ENCODE measurements at regions not wholly inside any gene's neighbourhood (a gene's known extent, or its start where the extent isn't known, plus 50 kb on each side); places are given as distances from the start of the nearest gene placed in this dataset.

DNA sequence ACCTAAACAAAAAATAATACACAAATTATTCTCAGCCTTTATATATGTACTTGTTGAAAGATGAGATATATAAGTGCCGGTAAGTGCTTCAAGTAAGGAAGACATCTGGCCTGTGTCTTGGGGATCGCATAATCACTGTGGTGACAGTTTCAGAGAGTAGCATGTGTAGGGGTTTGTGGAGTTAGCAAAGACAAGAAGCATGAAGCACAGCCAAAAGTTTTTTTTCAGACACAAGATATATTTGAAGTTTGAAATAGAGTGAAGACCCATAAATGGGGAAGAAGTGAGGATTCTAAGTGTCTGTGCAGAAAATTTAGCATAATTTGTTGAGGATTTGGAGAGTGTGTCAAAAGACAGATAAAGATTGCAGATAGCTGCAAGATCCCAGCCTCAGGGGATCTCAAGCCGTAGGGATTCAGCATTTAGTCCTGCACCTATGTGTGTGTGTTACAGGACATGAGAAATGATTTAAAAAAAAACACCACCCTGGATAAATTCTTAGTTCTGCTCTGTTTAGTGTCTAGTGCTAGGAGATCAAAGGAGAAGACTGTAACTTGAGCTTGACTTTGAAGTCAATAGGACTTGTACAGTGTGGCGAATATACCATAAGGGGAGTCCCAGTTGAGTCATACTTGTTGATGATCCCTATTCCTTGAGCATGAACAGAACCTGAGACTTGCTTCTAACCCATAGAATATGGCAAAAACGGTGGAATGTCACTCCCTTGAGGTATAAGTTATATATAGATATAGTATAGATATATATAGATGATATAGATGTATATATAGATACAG lies 123.9 kb upstream of the GRM7 start:
- H3K4me1 Mint-ChIP-seq: no peaks in the 10 kb centered on the region
- H3K9me3 Mint-ChIP-seq: peaks cover 2% of the 10 kb centered on the region
- no peak for DNase-seq (ENCODE audit: low read depth, low spot score)
- TF ChIP-seq, protein P1, sequence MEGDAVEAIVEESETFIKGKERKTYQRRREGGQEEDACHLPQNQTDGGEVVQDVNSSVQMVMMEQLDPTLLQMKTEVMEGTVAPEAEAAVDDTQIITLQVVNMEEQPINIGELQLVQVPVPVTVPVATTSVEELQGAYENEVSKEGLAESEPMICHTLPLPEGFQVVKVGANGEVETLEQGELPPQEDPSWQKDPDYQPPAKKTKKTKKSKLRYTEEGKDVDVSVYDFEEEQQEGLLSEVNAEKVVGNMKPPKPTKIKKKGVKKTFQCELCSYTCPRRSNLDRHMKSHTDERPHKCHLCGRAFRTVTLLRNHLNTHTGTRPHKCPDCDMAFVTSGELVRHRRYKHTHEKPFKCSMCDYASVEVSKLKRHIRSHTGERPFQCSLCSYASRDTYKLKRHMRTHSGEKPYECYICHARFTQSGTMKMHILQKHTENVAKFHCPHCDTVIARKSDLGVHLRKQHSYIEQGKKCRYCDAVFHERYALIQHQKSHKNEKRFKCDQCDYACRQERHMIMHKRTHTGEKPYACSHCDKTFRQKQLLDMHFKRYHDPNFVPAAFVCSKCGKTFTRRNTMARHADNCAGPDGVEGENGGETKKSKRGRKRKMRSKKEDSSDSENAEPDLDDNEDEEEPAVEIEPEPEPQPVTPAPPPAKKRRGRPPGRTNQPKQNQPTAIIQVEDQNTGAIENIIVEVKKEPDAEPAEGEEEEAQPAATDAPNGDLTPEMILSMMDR (conservative IDR thresholded peaks at IDR 0.05): no peak
- H3K4me3 Mint-ChIP-seq: no peak overlapping the region
- H3K27me3 Mint-ChIP-seq (ENCODE audit: low read depth): no peaks in the 10 kb centered on the region
- no peaks in the 10 kb centered on the region for H3K36me3 Mint-ChIP-seq (ENCODE audit: low read depth)
- no peak overlapping the region for H3K27ac Mint-ChIP-seq (ENCODE audit: unreplicated experiment)

DNA sequence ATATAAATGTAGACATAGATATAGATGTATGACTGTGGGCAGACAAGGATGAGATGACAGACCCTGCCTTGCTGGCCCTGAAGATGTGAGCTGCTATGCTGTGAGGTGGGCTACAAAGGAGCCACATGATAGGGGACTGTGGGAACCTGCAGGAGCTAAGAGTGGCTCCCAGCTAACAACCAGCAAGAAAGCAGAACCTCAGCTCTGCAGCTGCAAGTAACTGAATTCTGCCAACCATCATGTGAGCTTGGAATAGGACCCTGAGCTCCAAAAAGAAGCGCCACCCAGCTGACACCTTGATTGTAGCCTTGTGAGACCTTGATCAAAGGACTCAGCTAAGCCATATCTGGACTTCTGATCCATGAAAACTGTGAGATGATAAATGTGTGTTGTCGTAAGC lies 123.3 kb upstream of the GRM7 start:
- H3K27me3 Mint-ChIP-seq (ENCODE audit: low read depth): no peaks in the 10 kb centered on the region
- peaks cover 2% of the 10 kb centered on the region for H3K9me3 Mint-ChIP-seq
- H3K4me3 Mint-ChIP-seq: no peak overlapping the region
- TF ChIP-seq, protein P1 (conservative IDR thresholded peaks at IDR 0.05): no peak
- H3K36me3 Mint-ChIP-seq (ENCODE audit: low read depth): no peaks in the 10 kb centered on the region
- H3K4me1 Mint-ChIP-seq: peaks cover 3% of the 10 kb centered on the region
- no peak overlapping the region for H3K27ac Mint-ChIP-seq (ENCODE audit: unreplicated experiment)
- no peak for DNase-seq (ENCODE audit: low read depth, low spot score)

DNA sequence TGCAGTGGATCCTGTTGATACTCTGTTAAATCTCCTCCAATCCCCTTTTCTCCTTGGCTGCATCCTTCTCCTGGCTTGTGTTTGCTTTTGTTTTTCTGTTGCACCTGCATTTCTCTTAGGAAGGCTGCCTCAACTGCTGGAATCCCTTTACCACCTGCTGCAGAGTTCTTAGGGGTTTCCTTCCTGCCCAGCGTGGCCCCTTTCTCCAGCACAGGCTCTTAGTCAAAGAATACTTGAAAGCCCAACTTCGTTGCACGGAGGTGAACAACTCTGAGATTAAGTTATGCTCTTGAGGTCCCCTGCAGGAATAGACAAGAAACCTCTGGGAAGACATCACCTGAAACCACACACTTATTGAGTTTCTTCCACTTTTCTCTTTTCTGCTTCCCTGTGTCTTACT lies 121.6 kb upstream of the GRM7 start:
- peaks cover 15% of the 10 kb centered on the region for H3K4me1 Mint-ChIP-seq

DNA sequence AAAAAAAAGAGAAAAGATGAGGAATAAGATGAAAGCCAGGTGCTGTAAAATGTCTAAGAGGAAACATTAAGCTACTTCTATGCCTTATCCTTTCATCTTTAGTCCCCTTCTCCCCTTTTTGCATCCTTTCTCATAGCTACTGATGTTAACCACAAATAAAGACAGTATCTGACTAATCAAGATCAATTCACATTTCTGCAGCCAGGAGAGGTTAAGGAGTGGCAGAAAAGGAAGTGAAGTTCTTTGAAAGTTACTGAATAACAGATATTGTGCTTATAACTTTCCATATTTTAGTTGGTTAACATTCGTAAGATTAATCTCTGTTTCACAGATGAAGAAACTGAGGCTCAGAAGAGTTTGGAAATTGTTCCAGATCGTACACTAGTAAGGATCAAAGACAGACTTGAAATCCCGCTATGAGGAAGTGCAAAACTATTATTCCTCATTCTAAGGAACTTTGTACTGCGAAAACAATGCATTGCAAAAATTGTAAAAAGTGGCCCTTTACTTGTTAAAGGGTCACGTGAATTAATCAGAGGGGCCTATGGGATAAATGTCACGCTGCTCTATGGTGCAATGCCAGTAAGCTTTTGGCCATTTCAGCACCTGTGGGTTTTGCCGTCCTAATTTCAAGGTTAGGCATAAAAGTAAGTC lies 117.7 kb upstream of the GRM7 start:
- no peak for DNase-seq (ENCODE audit: low read depth, low spot score)
- Mint-ChIP-seq H3K27ac (ENCODE audit: unreplicated experiment) (no peak overlapping the region), H3K9me3 (no peaks in the 10 kb centered on the region), H3K4me1 (peaks cover 15% of the 10 kb centered on the region), H3K27me3 (ENCODE audit: low read depth) (no peaks in the 10 kb centered on the region), H3K36me3 (ENCODE audit: low read depth) (no peaks in the 10 kb centered on the region), H3K4me3 (no peak overlapping the region)
- TF ChIP-seq, protein P1 (conservative IDR thresholded peaks at IDR 0.05): no peak

More for the DNA sequence above, 121.6 kb upstream of the GRM7 start:
- DNase-seq (ENCODE audit: low read depth, low spot score): no peak
- TF ChIP-seq, protein P1 (conservative IDR thresholded peaks at IDR 0.05): no peak
- Mint-ChIP-seq H3K36me3 (ENCODE audit: low read depth) (no peaks in the 10 kb centered on the region), H3K27me3 (ENCODE audit: low read depth) (no peaks in the 10 kb centered on the region), H3K4me3 (no peak overlapping the region), H3K27ac (ENCODE audit: unreplicated experiment) (no peak overlapping the region), H3K9me3 (no peaks in the 10 kb centered on the region)

DNA sequence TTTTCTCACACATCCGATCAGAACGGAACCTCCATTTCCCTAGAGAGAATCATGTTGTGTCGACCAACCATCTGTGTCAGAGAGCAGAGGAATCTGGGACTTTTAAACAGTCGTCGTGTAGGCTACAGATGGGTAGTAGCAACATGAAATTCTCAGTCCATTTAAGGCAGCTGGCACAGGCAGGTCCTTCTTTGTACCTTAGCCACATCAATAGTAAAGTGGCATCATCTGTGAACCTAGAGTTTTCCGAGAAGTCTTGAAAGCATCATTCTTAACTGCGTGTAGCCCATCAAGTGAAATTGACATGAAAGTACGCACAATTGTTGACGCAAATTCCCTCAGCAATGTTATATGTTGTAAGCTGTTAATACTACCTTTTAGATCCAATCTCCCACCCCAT lies 114.5 kb upstream of the GRM7 start:
- H3K36me3 Mint-ChIP-seq (ENCODE audit: low read depth): no peaks in the 10 kb centered on the region
- TF ChIP-seq, protein P1 (conservative IDR thresholded peaks at IDR 0.05): no peak
- H3K27me3 Mint-ChIP-seq (ENCODE audit: low read depth): no peaks in the 10 kb centered on the region
- no peaks in the 10 kb centered on the region for H3K9me3 Mint-ChIP-seq
- no peak for DNase-seq (ENCODE audit: low read depth, low spot score)
- H3K4me1 Mint-ChIP-seq: peaks cover 15% of the 10 kb centered on the region
- no peak overlapping the region for H3K4me3 Mint-ChIP-seq
- no peak overlapping the region for H3K27ac Mint-ChIP-seq (ENCODE audit: unreplicated experiment)

Data from neural crest cell (in vitro differentiated cells).